ENCODE measurements at regions not wholly inside any gene's neighbourhood (a gene's known extent, or its start where the extent isn't known, plus 50 kb on each side); places are given as distances from the start of the nearest gene placed in this dataset.

DNA sequence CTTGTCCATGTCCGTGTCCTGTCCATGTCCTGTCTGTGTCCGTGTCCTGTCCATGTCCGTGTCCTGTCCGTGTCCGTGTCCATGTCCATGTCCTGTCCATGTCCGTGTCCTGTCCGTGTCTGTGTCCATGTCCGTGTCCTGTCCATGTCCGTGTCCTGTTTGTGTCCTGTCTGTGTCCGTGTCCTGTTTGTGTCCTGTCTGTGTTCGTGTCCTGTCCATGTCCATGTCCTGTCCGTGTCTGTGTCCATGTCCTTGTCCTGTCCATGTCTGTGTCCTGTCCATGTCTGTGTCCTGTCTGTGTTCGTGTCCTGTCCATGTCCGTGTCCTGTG, 55.0 kb upstream of the BHLHE23 start:
- no peak for TF ChIP-seq CTCF (IDR thresholded peaks at IDR 0.05)
- TF ChIP-seq, protein P1, sequence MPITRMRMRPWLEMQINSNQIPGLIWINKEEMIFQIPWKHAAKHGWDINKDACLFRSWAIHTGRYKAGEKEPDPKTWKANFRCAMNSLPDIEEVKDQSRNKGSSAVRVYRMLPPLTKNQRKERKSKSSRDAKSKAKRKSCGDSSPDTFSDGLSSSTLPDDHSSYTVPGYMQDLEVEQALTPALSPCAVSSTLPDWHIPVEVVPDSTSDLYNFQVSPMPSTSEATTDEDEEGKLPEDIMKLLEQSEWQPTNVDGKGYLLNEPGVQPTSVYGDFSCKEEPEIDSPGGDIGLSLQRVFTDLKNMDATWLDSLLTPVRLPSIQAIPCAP (CRISPR knock-in tag; IDR thresholded peaks at IDR 0.05): no peak
- TF ChIP-seq, protein P2, sequence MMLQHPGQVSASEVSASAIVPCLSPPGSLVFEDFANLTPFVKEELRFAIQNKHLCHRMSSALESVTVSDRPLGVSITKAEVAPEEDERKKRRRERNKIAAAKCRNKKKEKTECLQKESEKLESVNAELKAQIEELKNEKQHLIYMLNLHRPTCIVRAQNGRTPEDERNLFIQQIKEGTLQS (CRISPR knock-in tag; conservative IDR thresholded peaks at IDR 0.05): no peak
- TF ChIP-seq, protein P3, sequence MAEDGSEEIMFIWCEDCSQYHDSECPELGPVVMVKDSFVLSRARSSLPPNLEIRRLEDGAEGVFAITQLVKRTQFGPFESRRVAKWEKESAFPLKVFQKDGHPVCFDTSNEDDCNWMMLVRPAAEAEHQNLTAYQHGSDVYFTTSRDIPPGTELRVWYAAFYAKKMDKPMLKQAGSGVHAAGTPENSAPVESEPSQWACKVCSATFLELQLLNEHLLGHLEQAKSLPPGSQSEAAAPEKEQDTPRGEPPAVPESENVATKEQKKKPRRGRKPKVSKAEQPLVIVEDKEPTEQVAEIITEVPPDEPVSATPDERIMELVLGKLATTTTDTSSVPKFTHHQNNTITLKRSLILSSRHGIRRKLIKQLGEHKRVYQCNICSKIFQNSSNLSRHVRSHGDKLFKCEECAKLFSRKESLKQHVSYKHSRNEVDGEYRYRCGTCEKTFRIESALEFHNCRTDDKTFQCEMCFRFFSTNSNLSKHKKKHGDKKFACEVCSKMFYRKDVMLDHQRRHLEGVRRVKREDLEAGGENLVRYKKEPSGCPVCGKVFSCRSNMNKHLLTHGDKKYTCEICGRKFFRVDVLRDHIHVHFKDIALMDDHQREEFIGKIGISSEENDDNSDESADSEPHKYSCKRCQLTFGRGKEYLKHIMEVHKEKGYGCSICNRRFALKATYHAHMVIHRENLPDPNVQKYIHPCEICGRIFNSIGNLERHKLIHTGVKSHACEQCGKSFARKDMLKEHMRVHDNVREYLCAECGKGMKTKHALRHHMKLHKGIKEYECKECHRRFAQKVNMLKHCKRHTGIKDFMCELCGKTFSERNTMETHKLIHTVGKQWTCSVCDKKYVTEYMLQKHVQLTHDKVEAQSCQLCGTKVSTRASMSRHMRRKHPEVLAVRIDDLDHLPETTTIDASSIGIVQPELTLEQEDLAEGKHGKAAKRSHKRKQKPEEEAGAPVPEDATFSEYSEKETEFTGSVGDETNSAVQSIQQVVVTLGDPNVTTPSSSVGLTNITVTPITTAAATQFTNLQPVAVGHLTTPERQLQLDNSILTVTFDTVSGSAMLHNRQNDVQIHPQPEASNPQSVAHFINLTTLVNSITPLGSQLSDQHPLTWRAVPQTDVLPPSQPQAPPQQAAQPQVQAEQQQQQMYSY (CRISPR knock-in tag; IDR thresholded peaks at IDR 0.05): no peak

Data from WTC11 (cell line).